Stimulated activated CD4-positive, alpha-beta T cell treated with anti-CD3 and anti-CD28 coated beads, Interleukin-15, amount 100 ng/mL, for 24 hours (primary cell): ENCODE measurements at regions not wholly inside any gene's neighbourhood (a gene's known extent, or its start where the extent isn't known, plus 50 kb on each side); places are given as distances from the start of the nearest gene placed in this dataset.
"Not testable (repeated sequence)": the region's sequence is repeated elsewhere in the genome, so short reads cannot be mapped to it uniquely, and the experiment has no call there.

Source experiments
- DNase-seq: peaks from one replicate; pipeline ENCODE4 v3.0.0-alpha.2; 2020

- no peak for DNase-seq
Observed at GRCh38 chr2:142710336-142710735, 167.1 kb upstream of the KYNU start.

GRCh38 chr2:142707318-142707717, 170.1 kb upstream of the KYNU start:
- DNase-seq = no peak

GRCh38 chr2:142702397-142702796, 175.1 kb upstream of the KYNU start:
- DNase-seq = not testable (repeated sequence)

- not testable (repeated sequence) for DNase-seq
Observed at GRCh38 chr2:142695350-142696257, 181.9 kb upstream of the KYNU start.

- no peak for DNase-seq
Observed at GRCh38 chr2:142694282-142694681, 183.2 kb upstream of the KYNU start.

GRCh38 chr2:142693171-142693950, 184.1 kb upstream of the KYNU start:
- DNase-seq = no peak

GRCh38 chr2:142688856-142689605, 188.4 kb upstream of the KYNU start:
- no peak for DNase-seq

GRCh38 chr2:142687509-142687908, 190.0 kb upstream of the KYNU start:
- DNase-seq = no peak

- DNase-seq = no peak
Observed at GRCh38 chr2:142687075-142687474, 190.4 kb upstream of the KYNU start.

- DNase-seq = no peak
Observed at GRCh38 chr2:142684667-142685066, 192.8 kb upstream of the KYNU start.

- no peak for DNase-seq
Observed at GRCh38 chr2:142682528-142682927, 194.9 kb upstream of the KYNU start.

- no peak for DNase-seq
Observed at GRCh38 chr2:142681952-142682351, 195.5 kb upstream of the KYNU start.

GRCh38 chr2:142678164-142678563, 199.3 kb upstream of the KYNU start:
- DNase-seq = no peak

- DNase-seq = no peak
Observed at GRCh38 chr2:142675398-142675797, 202.1 kb upstream of the KYNU start.

- DNase-seq = no peak
Observed at GRCh38 chr2:142673836-142674235, 203.6 kb upstream of the KYNU start.

GRCh38 chr2:142672698-142673097, 204.8 kb upstream of the KYNU start:
- no peak for DNase-seq

- no peak for DNase-seq
Observed at GRCh38 chr2:142670362-142670761, 207.1 kb upstream of the KYNU start.

GRCh38 chr2:142668420-142668819, 209.0 kb upstream of the KYNU start:
- no peak for DNase-seq

GRCh38 chr2:142665241-142665640, 212.2 kb upstream of the KYNU start:
- DNase-seq = no peak

GRCh38 chr2:142650601-142651000, 226.9 kb upstream of the KYNU start:
- no peak for DNase-seq

- DNase-seq = no peak
Observed at GRCh38 chr2:142649581-142649980, 227.9 kb upstream of the KYNU start.

- DNase-seq = no peak
Observed at GRCh38 chr2:142642650-142643049, 234.8 kb upstream of the KYNU start.

- no peak for DNase-seq
Observed at GRCh38 chr2:142629193-142629592, 248.3 kb upstream of the KYNU start.
